Stimulated activated naive CD8-positive, alpha-beta T cell treated with anti-CD3 and anti-CD28 coated beads, Interleukin-15, Interleukin-2, amounts not matched to agents 100 ng/mL and 50 ng/mL, for 24 hours (primary cell): ENCODE measurements at regions not wholly inside any gene's neighbourhood (a gene's known extent, or its start where the extent isn't known, plus 50 kb on each side); places are given as distances from the start of the nearest gene placed in this dataset.

ENCODE experiments used
- H3K27ac Mint-ChIP-seq: one replicate; pipeline ENCODE4 v1.8.0; 2021; ENCODE audit warnings: mild to moderate bottlenecking, mixed read lengths
- H3K27me3 Mint-ChIP-seq: one replicate; pipeline ENCODE4 v1.8.0; 2021; ENCODE audit warnings: mixed read lengths
- H3K36me3 Mint-ChIP-seq: one replicate; pipeline ENCODE4 v1.8.0; 2021; ENCODE audit warnings: low read depth, mixed read lengths
- H3K4me1 Mint-ChIP-seq: one replicate; pipeline ENCODE4 v1.8.0; 2021; ENCODE audit warnings: low read depth, mixed read lengths
- H3K4me3 Mint-ChIP-seq: one replicate; pipeline ENCODE4 v1.8.0; 2021; ENCODE audit warnings: mild to moderate bottlenecking, mixed read lengths
- H3K9me3 Mint-ChIP-seq: one replicate; pipeline ENCODE4 v1.8.0; 2021; ENCODE audit warnings: mixed read lengths

DNA sequence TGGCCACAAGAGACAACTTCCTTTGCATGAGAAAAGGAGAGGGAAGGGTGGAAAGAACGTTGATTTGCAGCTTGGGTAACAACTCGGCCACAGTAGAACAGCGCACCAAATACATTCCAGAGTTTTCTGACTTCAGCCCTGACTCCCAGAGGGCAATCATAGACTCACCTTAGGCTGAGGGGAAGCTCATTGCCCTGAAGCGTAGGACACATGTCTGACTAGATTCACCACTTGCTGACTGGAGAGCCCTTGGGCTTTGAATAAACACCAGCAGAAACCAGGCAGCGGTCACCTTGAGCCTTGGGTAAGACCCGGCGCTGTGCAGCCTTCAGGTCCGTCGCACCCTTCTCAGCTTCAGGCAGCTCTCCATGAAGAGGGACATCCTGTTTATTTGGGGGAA lies 151.8 kb upstream of the GRIA4 start:
- Mint-ChIP-seq H3K27me3 (no peaks in the 10 kb centered on the region), H3K27ac (no peak overlapping the region), H3K4me3 (no peak overlapping the region), H3K9me3 (no peaks in the 10 kb centered on the region), H3K36me3 (no peaks in the 10 kb centered on the region), H3K4me1 (no peaks in the 10 kb centered on the region)

DNA sequence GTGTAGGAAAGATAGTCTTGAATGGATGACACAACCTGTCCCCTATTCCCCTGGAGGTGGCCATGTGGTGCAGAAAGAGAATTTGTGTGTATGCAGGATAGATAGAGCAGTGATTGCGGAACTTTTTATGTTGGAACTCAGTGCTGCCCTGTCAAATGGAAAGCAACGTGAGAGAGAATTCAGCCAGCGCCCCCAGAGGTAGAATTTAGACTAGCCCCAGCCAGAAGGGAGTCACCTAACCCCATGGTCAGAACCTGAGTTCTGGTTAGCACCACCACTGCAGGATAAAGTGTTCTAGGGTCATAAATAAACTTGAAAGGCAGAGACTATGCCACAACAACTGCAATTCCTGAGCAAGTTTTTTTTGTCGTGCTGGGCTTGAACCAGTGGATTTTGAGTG lies 152.9 kb upstream of the GRIA4 start:
- Mint-ChIP-seq H3K9me3 (no peaks in the 10 kb centered on the region), H3K27ac (no peak overlapping the region), H3K27me3 (no peaks in the 10 kb centered on the region), H3K36me3 (no peaks in the 10 kb centered on the region), H3K4me3 (no peak overlapping the region), H3K4me1 (no peaks in the 10 kb centered on the region)

DNA sequence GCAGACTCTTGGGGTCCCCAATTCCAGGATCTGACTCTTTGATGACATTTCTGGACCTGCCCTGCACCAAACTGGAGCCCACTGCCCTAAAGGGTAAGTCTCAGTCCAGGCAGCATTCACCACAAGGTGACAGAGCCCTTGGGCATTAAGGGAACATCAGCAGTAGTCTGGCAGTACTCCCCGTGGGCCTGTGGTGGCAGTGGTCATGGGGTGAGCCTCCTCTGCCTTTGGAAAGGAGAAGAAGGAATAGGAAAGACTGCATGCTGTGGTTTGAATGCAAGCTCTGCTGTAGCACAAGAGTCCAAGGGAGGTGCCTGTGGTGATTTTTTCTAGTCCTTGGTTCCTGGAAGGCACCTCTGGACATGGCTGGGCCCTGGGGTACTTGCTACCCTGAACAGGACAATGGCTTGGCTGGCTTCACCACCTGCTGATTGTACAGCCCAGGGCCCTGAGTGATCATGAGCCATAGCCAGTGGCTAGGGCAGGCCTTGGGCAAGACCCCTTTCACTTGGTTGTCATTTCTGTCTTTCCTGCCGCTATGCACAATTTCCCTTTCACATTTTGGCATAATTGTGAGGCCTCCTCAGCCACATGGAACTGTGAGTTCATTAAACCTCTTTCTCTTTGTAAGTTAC lies 160.7 kb upstream of the GRIA4 start:
- Mint-ChIP-seq H3K9me3 (peaks cover 11% of the 10 kb centered on the region), H3K4me1 (no peaks in the 10 kb centered on the region), H3K27me3 (peaks cover 6% of the 10 kb centered on the region), H3K36me3 (no peaks in the 10 kb centered on the region), H3K27ac (no peak overlapping the region), H3K4me3 (no peak overlapping the region)

DNA sequence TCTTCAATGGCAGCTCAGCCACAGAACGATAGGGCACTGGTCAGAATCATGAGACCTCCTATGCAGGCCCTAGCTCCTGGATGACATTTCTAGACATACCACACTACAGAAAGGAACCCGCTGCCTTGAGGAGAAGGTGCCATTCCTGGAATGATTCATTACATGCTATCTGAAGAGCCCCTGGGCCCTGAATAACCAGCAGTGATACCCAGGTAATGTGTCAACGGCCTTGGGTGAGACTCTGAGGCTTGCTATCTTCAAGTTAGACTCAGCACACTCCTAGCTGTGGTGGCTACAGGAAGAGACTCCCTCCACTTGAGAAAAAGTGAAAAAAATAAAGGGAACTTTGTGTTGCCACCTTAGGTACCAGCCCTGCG lies 161.2 kb upstream of the GRIA4 start:
- H3K27ac Mint-ChIP-seq: no peak overlapping the region

DNA sequence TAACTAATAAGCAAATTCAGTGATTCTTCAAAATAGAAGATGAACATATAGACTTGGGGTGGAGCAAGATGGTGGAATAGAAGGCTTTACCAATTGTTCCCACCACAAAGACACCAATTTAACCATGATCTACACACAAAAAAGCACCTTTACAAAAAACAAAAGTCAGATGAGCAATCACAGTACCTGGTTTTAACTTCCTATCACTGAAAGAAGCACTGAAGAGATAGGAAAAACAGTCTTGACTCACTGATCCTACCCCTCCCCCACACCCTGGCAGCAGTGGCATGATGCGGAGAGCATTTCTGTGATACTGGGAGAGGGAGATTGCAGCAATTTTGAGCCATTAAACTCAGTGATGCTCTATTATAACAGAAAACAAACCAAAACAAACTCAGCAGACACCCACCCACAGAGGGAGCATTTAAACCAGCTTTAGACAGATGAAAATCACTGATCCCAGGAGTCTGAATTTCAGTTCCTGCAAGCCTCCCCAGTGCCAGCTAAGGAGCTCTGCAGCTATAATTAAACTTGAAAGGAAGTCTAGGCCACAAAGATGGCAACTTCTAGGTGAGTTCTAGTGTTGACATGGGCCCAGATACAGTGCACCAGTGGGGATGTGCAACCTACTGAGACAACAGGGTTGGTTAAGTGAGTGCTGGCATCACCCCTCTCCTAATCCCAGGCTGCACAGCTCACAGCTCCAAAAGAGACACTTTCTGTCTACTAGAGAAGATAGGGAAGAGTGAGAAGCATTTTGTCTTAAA lies 161.8 kb upstream of the GRIA4 start:
- no peaks in the 10 kb centered on the region for H3K4me1 Mint-ChIP-seq
- no peaks in the 10 kb centered on the region for H3K36me3 Mint-ChIP-seq
- H3K4me3 Mint-ChIP-seq: no peak overlapping the region
- H3K27me3 Mint-ChIP-seq: peaks cover 6% of the 10 kb centered on the region
- no peak overlapping the region for H3K27ac Mint-ChIP-seq
- peaks cover 11% of the 10 kb centered on the region for H3K9me3 Mint-ChIP-seq

More for the DNA sequence above, 161.2 kb upstream of the GRIA4 start:
- Mint-ChIP-seq H3K4me3 (no peak overlapping the region), H3K9me3 (peaks cover 11% of the 10 kb centered on the region), H3K4me1 (no peaks in the 10 kb centered on the region), H3K36me3 (no peaks in the 10 kb centered on the region), H3K27me3 (peaks cover 6% of the 10 kb centered on the region)

DNA sequence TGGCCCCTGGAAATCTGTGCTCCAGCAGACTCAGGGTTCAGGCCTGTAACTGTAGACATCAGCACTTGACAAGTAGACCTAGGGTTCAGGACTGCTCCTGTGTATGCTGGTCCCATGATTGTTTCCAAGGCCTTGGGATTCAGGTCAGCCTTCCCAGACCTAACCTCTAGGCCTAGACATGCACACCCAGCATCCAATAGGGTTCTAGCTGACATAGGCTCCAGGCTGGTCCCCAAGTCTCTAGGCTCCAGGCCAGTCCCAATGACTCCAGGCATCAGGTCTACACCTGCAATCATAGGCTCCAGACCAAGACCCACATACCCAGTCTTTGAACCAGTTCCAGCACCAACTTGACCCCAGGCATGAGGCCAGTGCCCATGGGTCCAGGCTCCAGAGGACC lies 166.2 kb upstream of the GRIA4 start:
- H3K27ac Mint-ChIP-seq: no peak overlapping the region
- H3K4me1 Mint-ChIP-seq: no peaks in the 10 kb centered on the region
- H3K36me3 Mint-ChIP-seq: no peaks in the 10 kb centered on the region
- H3K27me3 Mint-ChIP-seq: peaks cover 6% of the 10 kb centered on the region
- peaks cover 11% of the 10 kb centered on the region for H3K9me3 Mint-ChIP-seq
- H3K4me3 Mint-ChIP-seq: no peak overlapping the region

DNA sequence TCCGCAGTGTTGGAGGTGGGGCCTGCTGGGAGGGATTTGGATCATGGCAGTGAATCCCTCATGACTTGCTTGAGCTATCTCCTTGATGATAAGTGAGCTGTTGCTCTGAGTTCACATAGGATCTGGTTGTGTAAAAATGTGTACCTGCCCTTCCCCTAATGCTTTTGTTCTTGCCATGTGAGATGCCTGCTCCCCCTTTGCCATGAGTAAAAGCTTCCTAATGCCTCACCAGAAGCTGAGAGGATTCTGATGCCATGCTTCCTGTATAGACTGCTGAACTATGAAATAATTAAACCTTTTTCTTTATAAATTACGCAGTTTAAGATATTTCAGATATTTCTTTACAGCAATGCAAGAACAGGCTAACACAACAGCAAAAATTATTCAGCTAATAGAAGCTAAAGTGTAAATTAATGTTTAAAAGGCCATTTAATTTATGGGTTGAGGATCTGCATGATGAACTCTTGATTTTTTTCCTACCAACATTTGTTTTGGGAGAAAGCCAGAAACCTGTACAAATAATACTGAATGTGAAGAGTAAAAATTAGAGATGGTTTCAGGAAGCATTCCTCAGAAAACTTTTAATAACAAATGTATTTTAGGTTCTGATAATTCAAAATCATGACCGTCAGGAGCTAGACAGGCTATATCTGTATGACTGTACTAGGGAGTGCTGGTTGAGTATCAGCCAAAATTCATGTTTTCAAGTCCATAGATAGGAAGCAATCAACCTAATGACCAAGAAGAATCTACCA lies 177.5 kb upstream of the GRIA4 start:
- no peak overlapping the region for H3K4me3 Mint-ChIP-seq
- no peaks in the 10 kb centered on the region for H3K27me3 Mint-ChIP-seq
- H3K27ac Mint-ChIP-seq: no peak overlapping the region
- no peaks in the 10 kb centered on the region for H3K36me3 Mint-ChIP-seq
- no peaks in the 10 kb centered on the region for H3K4me1 Mint-ChIP-seq
- no peaks in the 10 kb centered on the region for H3K9me3 Mint-ChIP-seq

DNA sequence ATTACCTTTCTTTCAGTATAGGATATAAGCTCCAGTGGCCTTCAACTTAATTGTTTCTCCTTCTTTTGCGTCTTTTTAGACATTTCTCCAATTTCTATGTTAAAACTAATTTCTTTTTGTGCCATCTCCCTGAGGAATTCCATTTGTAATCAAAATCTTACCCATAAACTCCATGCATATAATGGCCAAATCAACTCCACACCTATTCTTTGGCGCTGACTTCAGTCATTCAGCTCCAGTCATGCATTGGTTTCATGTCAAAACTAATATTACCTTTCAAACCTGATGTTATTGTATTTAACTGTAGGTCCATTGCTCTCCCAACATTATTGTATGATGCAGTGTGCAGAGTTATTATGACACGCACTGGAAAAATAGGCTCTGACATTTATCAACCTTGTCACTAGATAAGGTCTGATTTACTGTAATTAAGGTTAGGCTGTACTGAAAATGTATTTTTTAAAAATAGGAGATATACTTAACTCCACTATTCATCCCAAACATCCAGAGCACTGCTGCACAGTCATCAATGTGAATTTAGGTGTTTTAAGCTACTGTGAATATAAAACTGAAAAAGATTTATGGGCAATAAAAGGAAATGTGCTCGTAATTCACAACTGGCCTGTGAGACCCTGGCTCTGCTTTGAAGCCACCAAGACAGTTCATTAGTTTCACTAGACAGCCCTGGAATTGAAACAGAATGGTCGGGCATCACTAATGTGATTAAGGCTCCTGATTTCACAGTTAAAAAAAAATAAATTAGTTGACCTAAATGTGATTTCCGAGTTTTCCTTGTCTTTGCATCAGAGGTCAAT lies 180.6 kb upstream of the GRIA4 start:
- Mint-ChIP-seq H3K36me3 (no peaks in the 10 kb centered on the region), H3K4me3 (no peak overlapping the region), H3K9me3 (no peaks in the 10 kb centered on the region), H3K27me3 (no peaks in the 10 kb centered on the region), H3K4me1 (no peaks in the 10 kb centered on the region), H3K27ac (no peak overlapping the region)

DNA sequence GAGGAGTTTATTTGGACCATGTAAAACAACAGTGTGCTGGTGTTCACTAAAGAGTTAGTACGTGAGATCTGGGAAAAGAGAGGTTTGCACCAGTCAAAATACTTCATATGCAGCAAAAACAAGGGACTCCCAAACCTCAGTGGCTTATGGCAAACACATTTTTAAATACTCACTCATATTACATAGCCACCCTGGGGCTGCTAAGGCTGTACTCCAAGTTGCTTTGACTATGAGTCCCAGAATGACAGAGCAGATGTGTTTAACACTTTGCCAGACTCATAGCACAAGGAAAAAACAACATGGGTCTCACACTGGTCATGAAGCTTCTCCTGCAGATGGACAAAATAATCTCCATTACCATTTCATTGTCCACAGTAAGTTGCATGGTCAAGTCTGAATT lies 202.8 kb upstream of the GRIA4 start:
- Mint-ChIP-seq H3K4me3 (no peak overlapping the region), H3K36me3 (no peaks in the 10 kb centered on the region), H3K27me3 (peaks cover 7% of the 10 kb centered on the region), H3K4me1 (no peaks in the 10 kb centered on the region), H3K27ac (no peak overlapping the region), H3K9me3 (no peaks in the 10 kb centered on the region)

DNA sequence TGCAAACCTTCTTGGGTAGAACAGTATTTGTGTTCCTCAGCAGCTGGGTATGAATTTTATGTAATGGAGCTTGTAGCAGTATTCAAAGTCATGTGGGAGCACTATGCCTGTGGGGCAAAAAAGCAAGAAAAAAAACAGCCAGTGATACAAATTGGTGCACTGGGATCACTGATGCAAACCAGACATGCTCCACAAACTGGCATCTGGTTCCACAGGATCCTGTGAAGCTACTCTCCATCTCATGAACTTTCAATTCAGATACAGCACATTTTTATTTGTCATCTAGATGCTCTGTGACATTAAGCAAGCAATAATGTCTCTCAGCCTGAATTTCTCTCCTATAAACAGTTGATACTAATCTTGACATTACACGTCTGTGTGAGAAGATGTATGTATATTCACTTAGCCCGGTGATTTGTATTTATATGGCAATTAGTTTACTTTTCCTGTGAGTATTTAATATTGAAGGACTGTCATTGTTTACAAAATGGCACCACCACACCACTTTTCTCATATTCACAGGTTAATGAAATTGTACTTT lies 208.5 kb upstream of the GRIA4 start:
- Mint-ChIP-seq H3K27ac (no peak overlapping the region), H3K9me3 (no peaks in the 10 kb centered on the region), H3K4me3 (no peak overlapping the region), H3K4me1 (no peaks in the 10 kb centered on the region), H3K27me3 (peaks cover 7% of the 10 kb centered on the region), H3K36me3 (no peaks in the 10 kb centered on the region)

DNA sequence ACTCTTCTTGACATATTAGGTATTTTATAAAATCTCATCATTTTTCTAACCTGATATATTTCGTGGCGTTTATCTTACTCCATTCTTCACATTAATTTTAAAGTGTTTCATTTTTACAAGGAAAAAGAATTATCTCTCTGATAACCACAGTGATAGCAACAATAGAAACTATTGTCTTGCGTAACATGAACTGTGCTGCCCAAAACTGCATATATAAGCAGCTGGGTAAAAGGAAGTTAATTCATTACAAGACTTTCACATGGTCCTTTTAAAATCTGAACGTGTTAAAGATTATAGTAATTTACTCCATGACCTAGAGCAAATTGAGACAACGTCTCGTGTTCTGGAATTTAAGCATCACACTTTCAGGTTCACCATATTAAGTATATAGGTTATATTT lies 210.4 kb upstream of the GRIA4 start:
- peaks cover 4% of the 10 kb centered on the region for H3K27me3 Mint-ChIP-seq
- no peaks in the 10 kb centered on the region for H3K9me3 Mint-ChIP-seq
- no peaks in the 10 kb centered on the region for H3K36me3 Mint-ChIP-seq
- no peak overlapping the region for H3K4me3 Mint-ChIP-seq
- H3K4me1 Mint-ChIP-seq: no peaks in the 10 kb centered on the region
- no peak overlapping the region for H3K27ac Mint-ChIP-seq

DNA sequence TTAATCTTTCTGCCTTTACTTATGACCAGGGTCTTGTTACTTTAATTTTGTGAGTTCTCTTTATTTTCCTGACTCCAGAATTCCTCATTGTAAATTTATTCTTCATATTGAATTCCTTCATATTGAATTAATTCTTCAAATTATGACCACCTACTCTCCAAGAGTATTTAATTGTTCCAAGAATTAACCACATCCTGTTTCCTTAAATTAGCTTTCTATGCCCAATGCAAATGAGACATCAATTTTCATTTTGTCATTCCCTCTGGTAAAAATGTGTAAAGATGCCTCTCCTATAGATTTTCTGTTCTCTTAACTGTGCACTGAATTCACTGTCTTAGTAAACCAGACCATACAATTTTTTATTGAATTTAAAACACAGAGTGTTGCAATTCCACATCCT lies 211.2 kb upstream of the GRIA4 start:
- Mint-ChIP-seq H3K4me3 (no peak overlapping the region), H3K27ac (no peak overlapping the region), H3K36me3 (no peaks in the 10 kb centered on the region), H3K9me3 (no peaks in the 10 kb centered on the region), H3K27me3 (peaks cover 4% of the 10 kb centered on the region), H3K4me1 (no peaks in the 10 kb centered on the region)

DNA sequence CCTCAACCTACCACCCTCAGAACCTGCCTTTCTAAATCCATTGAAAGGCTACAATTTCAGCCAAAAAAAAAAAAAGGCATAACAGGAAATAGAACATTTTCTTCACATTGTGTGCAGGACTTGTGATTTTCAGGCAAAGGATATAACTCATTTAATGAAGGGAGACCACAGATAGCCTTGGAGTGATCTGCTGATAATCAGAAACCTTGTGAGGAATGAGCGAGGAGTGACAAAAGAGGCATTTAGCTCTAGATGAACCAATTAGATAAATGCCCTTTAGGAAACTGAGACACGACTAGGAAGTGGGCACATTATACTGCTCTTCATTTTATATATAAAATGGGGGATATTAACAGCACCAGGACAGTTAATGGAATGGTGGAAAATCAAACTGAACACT lies 216.5 kb upstream of the GRIA4 start:
- no peak overlapping the region for H3K27ac Mint-ChIP-seq
- H3K36me3 Mint-ChIP-seq: no peaks in the 10 kb centered on the region
- no peaks in the 10 kb centered on the region for H3K27me3 Mint-ChIP-seq
- no peak overlapping the region for H3K4me3 Mint-ChIP-seq
- H3K4me1 Mint-ChIP-seq: no peaks in the 10 kb centered on the region
- no peaks in the 10 kb centered on the region for H3K9me3 Mint-ChIP-seq

DNA sequence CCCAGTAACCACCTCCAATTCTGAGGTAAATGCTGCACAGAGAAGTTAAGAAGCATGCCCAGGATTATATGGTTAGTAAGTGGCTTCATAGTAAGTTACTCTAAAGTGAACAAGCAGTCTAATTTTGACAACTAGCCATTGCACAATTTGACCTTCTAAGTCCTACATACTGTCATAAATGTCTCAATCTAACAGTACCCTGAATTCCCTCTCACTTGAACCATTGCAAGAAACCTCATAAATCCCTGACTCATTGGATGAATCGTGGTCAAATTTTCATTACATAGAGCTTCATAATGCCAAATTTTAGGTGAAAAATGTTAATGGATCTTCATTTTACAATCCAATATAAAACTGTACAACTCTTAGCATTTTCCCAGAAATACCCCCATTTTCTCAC lies 217.3 kb upstream of the GRIA4 start:
- H3K4me3 Mint-ChIP-seq: no peak overlapping the region
- H3K4me1 Mint-ChIP-seq: no peaks in the 10 kb centered on the region
- H3K27ac Mint-ChIP-seq: no peak overlapping the region
- H3K9me3 Mint-ChIP-seq: no peaks in the 10 kb centered on the region
- H3K27me3 Mint-ChIP-seq: no peaks in the 10 kb centered on the region
- H3K36me3 Mint-ChIP-seq: no peaks in the 10 kb centered on the region
